SK-MEL-5 (cell line): ENCODE measurements at regions not wholly inside any gene's neighbourhood (a gene's known extent, or its start where the extent isn't known, plus 50 kb on each side); places are given as distances from the start of the nearest gene placed in this dataset.

Source experiments
- DNase-seq: peaks from one replicate; pipeline ENCODE4 v3.0.0-alpha.2; 2016; ENCODE audit warnings: low read depth, low spot score
- in situ Hi-C: cut with HindIII; loops from 2 replicates; pipeline ENCODE4 v1.10.0; 2016; ENCODE audit warnings: low sequenced_read_pairs, high pct_unique_total_duplicates, low pct_unique_long_range_greater_than_20kb

GRCh38 chr16:86029131-86029741 lies 130.3 kb downstream of the IRF8 start:
- DNase-seq, result no peak
- in situ Hi-C loops, result no loop called here

- in situ Hi-C loops, result no loop called here
- DNase-seq, result no peak
Observed at GRCh38 chr16:86030116-86030515, 131.2 kb downstream of the IRF8 start.

- in situ Hi-C loops, result no loop called here
Observed at GRCh38 chr16:86031141-86031678, 132.2 kb downstream of the IRF8 start.

GRCh38 chr16:86033016-86033474 lies 134.1 kb downstream of the IRF8 start:
- DNase-seq, result no peak
- in situ Hi-C loops, result no loop called here

More at GRCh38 chr16:86031141-86031678, 132.2 kb downstream of the IRF8 start:
- DNase-seq, result no peak

GRCh38 chr16:86033971-86034370 lies 135.0 kb downstream of the IRF8 start:
- DNase-seq, result no peak
- in situ Hi-C loops, result no loop called here

- in situ Hi-C loops, result no loop called here
- DNase-seq, result no peak
Observed at GRCh38 chr16:86034421-86034919, 135.5 kb downstream of the IRF8 start.

- no peak for DNase-seq
- in situ Hi-C loops, result no loop called here
Observed at GRCh38 chr16:86035906-86036305, 136.9 kb downstream of the IRF8 start.

GRCh38 chr16:86037999-86038925 lies 139.3 kb downstream of the IRF8 start:
- no peak for DNase-seq
- in situ Hi-C loops, result no loop called here

- in situ Hi-C loops, result no loop called here
- DNase-seq, result no peak
Observed at GRCh38 chr16:86038926-86039310, 140.0 kb downstream of the IRF8 start.

- in situ Hi-C loops, result no loop called here
Observed at GRCh38 chr16:86039606-86040005, 140.6 kb downstream of the IRF8 start.

GRCh38 chr16:86040496-86040895 lies 141.5 kb downstream of the IRF8 start:
- no peak for DNase-seq
- in situ Hi-C loops, result no loop called here

More at GRCh38 chr16:86039606-86040005, 140.6 kb downstream of the IRF8 start:
- DNase-seq, result no peak

- DNase-seq, result no peak
- in situ Hi-C loops, result no loop called here
Observed at GRCh38 chr16:86041215-86041614, 142.3 kb downstream of the IRF8 start.

- in situ Hi-C loops, result no loop called here
- no peak for DNase-seq
Observed at GRCh38 chr16:86041807-86042206, 142.8 kb downstream of the IRF8 start.

GRCh38 chr16:86042393-86042792 lies 143.4 kb downstream of the IRF8 start:
- no peak for DNase-seq
- in situ Hi-C loops, result no loop called here

GRCh38 chr16:86042996-86043725 lies 144.2 kb downstream of the IRF8 start:
- DNase-seq, result no peak
- in situ Hi-C loops, result no loop called here

GRCh38 chr16:86044241-86044671 lies 145.3 kb downstream of the IRF8 start:
- DNase-seq, result peak; percentile 56
- in situ Hi-C loops, result no loop called here

- no peak for DNase-seq
- in situ Hi-C loops, result no loop called here
Observed at GRCh38 chr16:86044881-86045590, 146.1 kb downstream of the IRF8 start.
